Trophoblast cell (in vitro differentiated cells and primary cell): ENCODE measurements at regions not wholly inside any gene's neighbourhood (a gene's known extent, or its start where the extent isn't known, plus 50 kb on each side); places are given as distances from the start of the nearest gene placed in this dataset.
A peak's percentile ranks its signal among the peaks of the same experiment; 100 is the strongest.

Source experiments
- DNase-seq, 2 donors: peaks; one replicate each; pipeline ENCODE4 v3.0.0-alpha.2; 2016
- H2AFZ ChIP-seq: 2 replicates; pipeline ENCODE4 v1.6.1; 2013; ENCODE audit warnings: low read length, moderate library complexity, mild to moderate bottlenecking; ENCODE audit not compliant: insufficient read depth, poor library complexity
- H2AK5ac ChIP-seq: 2 replicates; pipeline ENCODE4 v1.6.1; 2013; ENCODE audit warnings: mild to moderate bottlenecking, low read length
- H2BK120ac ChIP-seq: 2 replicates; pipeline ENCODE4 v1.6.1; 2013; ENCODE audit warnings: low read length, mild to moderate bottlenecking, moderate library complexity; ENCODE audit not compliant: insufficient read depth, poor library complexity
- H2BK12ac ChIP-seq: 2 replicates; pipeline ENCODE4 v1.6.1; 2013; ENCODE audit warnings: mild to moderate bottlenecking, low read length, moderate library complexity
- H2BK5ac ChIP-seq: 2 replicates; pipeline ENCODE4 v1.6.1; 2013; ENCODE audit warnings: low read length, low read depth, moderate library complexity, mild to moderate bottlenecking; ENCODE audit not compliant: poor library complexity
- H3K14ac ChIP-seq: 2 replicates; pipeline ENCODE4 v1.6.1; 2013; ENCODE audit warnings: mild to moderate bottlenecking, low read length
- H3K18ac ChIP-seq: 2 replicates; pipeline ENCODE4 v1.6.1; 2013; ENCODE audit warnings: mild to moderate bottlenecking, low read length
- H3K23ac ChIP-seq: 2 replicates; pipeline ENCODE4 v1.6.1; 2013; ENCODE audit warnings: low read length
- H3K27ac ChIP-seq: 2 replicates; pipeline ENCODE4 v1.5.1; 2013; ENCODE audit warnings: low read depth, mild to moderate bottlenecking, inconsistent platforms, low read length, moderate library complexity
- H3K27me3 ChIP-seq: 2 replicates; pipeline ENCODE4 v1.6.1; 2013; ENCODE audit warnings: inconsistent platforms, mild to moderate bottlenecking, low read length, moderate library complexity; ENCODE audit not compliant: insufficient read depth
- H3K36me3 ChIP-seq, 2 experiments: 1 replicate in 1 of 2; 2 replicates in 1 of 2; pipeline ENCODE4 v1.6.1; 2013; ENCODE audit warnings: low read length in 2 of 2, mild to moderate bottlenecking in 2 of 2, moderate library complexity in 1 of 2; ENCODE audit not compliant: insufficient read depth in 2 of 2, control insufficient read depth in 1 of 2
- H3K4ac ChIP-seq: 2 replicates; pipeline ENCODE4 v1.6.1; 2013; ENCODE audit warnings: low read depth, mild to moderate bottlenecking, low read length, moderate library complexity
- H3K4me1 ChIP-seq, 2 experiments: 1 replicate in 1 of 2; 2 replicates in 1 of 2; pipeline ENCODE4 v1.6.1; 2013; ENCODE audit warnings: low read length in 2 of 2, mild to moderate bottlenecking in 2 of 2, moderate library complexity in 1 of 2; ENCODE audit not compliant: insufficient read depth in 2 of 2, control insufficient read depth in 1 of 2
- H3K4me2 ChIP-seq: 2 replicates; pipeline ENCODE4 v1.6.1; 2013; ENCODE audit warnings: inconsistent platforms, mild to moderate bottlenecking, low read length, moderate library complexity
- H3K4me3 ChIP-seq: 2 replicates; pipeline ENCODE4 v1.5.1; 2013; ENCODE audit warnings: mild to moderate bottlenecking, low read depth, low read length, inconsistent platforms
- H3K79me1 ChIP-seq: one replicate; pipeline ENCODE4 v1.6.1; 2013; ENCODE audit warnings: low read length
- H3K79me2 ChIP-seq: 2 replicates; pipeline ENCODE4 v1.6.1; 2013; ENCODE audit warnings: low read length, mild to moderate bottlenecking; ENCODE audit not compliant: control insufficient read depth, insufficient read depth, poor library complexity
- H3K9ac ChIP-seq: 2 replicates; pipeline ENCODE4 v1.6.1; 2013; ENCODE audit warnings: mild to moderate bottlenecking, low read length
- H3K9me3 ChIP-seq: 2 replicates; pipeline ENCODE4 v1.6.1; 2013; ENCODE audit warnings: low read depth, mild to moderate bottlenecking, control low read depth, inconsistent platforms, low read length; ENCODE audit not compliant: insufficient read depth
- H4K12ac ChIP-seq: 2 replicates; pipeline ENCODE4 v1.6.1; 2013; ENCODE audit warnings: low read depth, mild to moderate bottlenecking, low read length, moderate library complexity
- H4K8ac ChIP-seq: 2 replicates; pipeline ENCODE4 v1.6.1; 2013; ENCODE audit warnings: low read depth, mild to moderate bottlenecking, low read length, moderate library complexity
- H4K91ac ChIP-seq: one replicate; pipeline ENCODE4 v1.6.1; 2013; ENCODE audit warnings: low read depth, mild to moderate bottlenecking, low read length, moderate library complexity
- WGBS: extraction: QIAGEN DNeasy Blood & Tissue Kit; methylation state at CpG from one replicate; pipeline ENCODE4 v1.1.7; 2013; ENCODE audit warnings: missing lambda C conversion rate; ENCODE audit not compliant: insufficient read length, insufficient coverage; ENCODE audit errors: extremely low coverage; 5-methylcytosine and 5-hydroxymethylcytosine counted together

- Histone ChIP-seq H3K27ac (peak overlapping the region; percentile 99), H2BK5ac (peak overlapping the region; percentile 99), H3K4ac (peak overlapping the region; percentile 52), H3K4me3 (no peak overlapping the region), H2AK5ac (no peak overlapping the region), H2AFZ (no peak overlapping the region), H3K9ac (no peak overlapping the region), H3K9me3 (no peaks in the 10 kb centered on the region), H2BK120ac (peak overlapping the region; percentile 99), H4K8ac (peak overlapping the region; percentile 39), H3K4me2 (peak overlapping the region; percentile 24), H3K23ac (no peak overlapping the region), H3K4me1 (peaks cover 14 to 21% of the 10 kb centered on the region in 2 experiments), H3K36me3 (no peaks in the 10 kb centered on the region), H3K18ac (no peak overlapping the region), H2BK12ac (peak overlapping the region; percentile 86), H3K79me1 (peaks cover 43% of the 10 kb centered on the region), H3K27me3 (no peaks in the 10 kb centered on the region), H4K12ac (no peak overlapping the region), H4K91ac (peak overlapping the region; percentile 60), H3K79me2 (peaks cover 6% of the 10 kb centered on the region), H3K14ac (peak overlapping the region; percentile 77)
- no peak for DNase-seq
- no CpG with 5 or more reads among the region's 2 CpGs for WGBS
These were observed 79.9 kb upstream of the POM121L12 start for GRCh38 chr7:52955522-52955921.

- Histone ChIP-seq H2BK5ac (no peak overlapping the region), H3K4me1 (peaks cover 4 to 6% of the 10 kb centered on the region in 2 experiments), H3K4me3 (no peak overlapping the region), H2BK12ac (no peak overlapping the region), H3K14ac (no peak overlapping the region), H3K36me3 (peaks cover 0 to 1% of the 10 kb centered on the region in 2 experiments), H3K4ac (no peak overlapping the region), H3K27ac (no peak overlapping the region), H3K79me1 (peaks cover 10% of the 10 kb centered on the region), H3K23ac (no peak overlapping the region), H2AFZ (no peak overlapping the region), H3K4me2 (no peak overlapping the region), H3K9ac (no peak overlapping the region), H4K12ac (no peak overlapping the region), H3K9me3 (no peaks in the 10 kb centered on the region), H3K27me3 (no peaks in the 10 kb centered on the region), H3K18ac (no peak overlapping the region), H2BK120ac (no peak overlapping the region), H3K79me2 (no peaks in the 10 kb centered on the region), H4K91ac (no peak overlapping the region), H4K8ac (no peak overlapping the region), H2AK5ac (no peak overlapping the region)
- DNase-seq = peak in 1 of 2 donors; percentile 55
- no CpG with 5 or more reads among the region's 2 CpGs for WGBS
These were observed 90.5 kb upstream of the POM121L12 start for GRCh38 chr7:52944921-52945320.

GRCh38 chr7:52940481-52940880, 95.0 kb upstream of the POM121L12 start:
- Histone ChIP-seq H2BK5ac (peak overlapping the region; percentile 64), H4K8ac (no peak overlapping the region), H3K4me2 (no peak overlapping the region), H4K12ac (no peak overlapping the region), H3K36me3 (peaks cover 0 to 1% of the 10 kb centered on the region in 2 experiments), H2AK5ac (no peak overlapping the region), H3K4me3 (no peak overlapping the region), H2BK120ac (peak overlapping the region; percentile 68), H3K9ac (no peak overlapping the region), H3K27me3 (no peaks in the 10 kb centered on the region), H3K27ac (peak overlapping the region; percentile 33), H3K4ac (peak overlapping the region; percentile 59), H3K79me1 (peaks cover 14% of the 10 kb centered on the region), H4K91ac (peak overlapping the region; percentile 90), H3K9me3 (no peaks in the 10 kb centered on the region), H2BK12ac (peak overlapping the region; percentile 80), H2AFZ (no peak overlapping the region), H3K23ac (no peak overlapping the region), H3K18ac (peak overlapping the region; percentile 65), H3K4me1 (peaks cover 6 to 8% of the 10 kb centered on the region in 2 experiments), H3K79me2 (peaks cover 2% of the 10 kb centered on the region), H3K14ac (peak overlapping the region; percentile 90)
- no CpG with 5 or more reads among the region's 3 CpGs for WGBS
- DNase-seq = no peak

GRCh38 chr7:52938455-52939133, 96.8 kb upstream of the POM121L12 start:
- Histone ChIP-seq H3K9me3 (peaks cover 1% of the 10 kb centered on the region), H3K27me3 (no peaks in the 10 kb centered on the region), H4K8ac (peak overlapping the region; percentile 77), H3K4ac (no peak overlapping the region), H2AK5ac (no peak overlapping the region), H3K4me2 (no peak overlapping the region), H2BK120ac (peak overlapping the region; percentile 7), H4K91ac (peak overlapping the region; percentile 2), H2BK12ac (peak overlapping the region; percentile 89), H3K4me3 (no peak overlapping the region), H3K18ac (no peak overlapping the region), H3K36me3 (peaks cover 0 to 1% of the 10 kb centered on the region in 2 experiments), H3K14ac (no peak overlapping the region), H4K12ac (no peak overlapping the region), H3K27ac (no peak overlapping the region), H3K9ac (no peak overlapping the region), H3K79me2 (peaks cover 2% of the 10 kb centered on the region), H3K23ac (no peak overlapping the region), H3K79me1 (peaks cover 14% of the 10 kb centered on the region), H2AFZ (no peak overlapping the region), H2BK5ac (no peak overlapping the region), H3K4me1 (peaks cover 6 to 8% of the 10 kb centered on the region in 2 experiments)
- no peak for DNase-seq
